AG20443 (cell line): ENCODE measurements at regions not wholly inside any gene's neighbourhood (a gene's known extent, or its start where the extent isn't known, plus 50 kb on each side); places are given as distances from the start of the nearest gene placed in this dataset.
A peak's percentile ranks its signal among the peaks of the same experiment; 100 is the strongest.
"Not testable (repeated sequence)": the region's sequence is repeated elsewhere in the genome, so short reads cannot be mapped to it uniquely, and the experiment has no call there.

Experiments used
- DNase-seq: peaks from one replicate; pipeline ENCODE4 v3.0.0; 2012; ENCODE audit warnings: low spot score, mixed read lengths

GRCh38 chr6:159399751-159400221, 230.6 kb downstream of the FNDC1 start:
- no peak for DNase-seq

GRCh38 chr6:159398633-159399032, 229.4 kb downstream of the FNDC1 start:
- no peak for DNase-seq

GRCh38 chr6:159397753-159398152, 228.6 kb downstream of the FNDC1 start:
- no peak for DNase-seq

- DNase-seq: no peak
Observed at GRCh38 chr6:159395609-159396008, 226.4 kb downstream of the FNDC1 start.

- not testable (repeated sequence) for DNase-seq
Observed at GRCh38 chr6:159392695-159393094, 223.5 kb downstream of the FNDC1 start.

GRCh38 chr6:159390381-159390780, 221.2 kb downstream of the FNDC1 start:
- peak; percentile 48 for DNase-seq

- DNase-seq: no peak
Observed at GRCh38 chr6:159389695-159390094, 220.5 kb downstream of the FNDC1 start.

GRCh38 chr6:159380114-159380513, 210.9 kb downstream of the FNDC1 start:
- DNase-seq: no peak

GRCh38 chr6:159378411-159379328, 209.5 kb downstream of the FNDC1 start:
- peak; percentile 45 for DNase-seq

- DNase-seq: peak; percentile 74
Observed at GRCh38 chr6:159376516-159377158, 207.4 kb downstream of the FNDC1 start.

GRCh38 chr6:159375014-159375413, 205.8 kb downstream of the FNDC1 start:
- DNase-seq: no peak

GRCh38 chr6:159373670-159374069, 204.5 kb downstream of the FNDC1 start:
- no peak for DNase-seq

- no peak for DNase-seq
Observed at GRCh38 chr6:159372333-159372732, 203.1 kb downstream of the FNDC1 start.

- DNase-seq: peak; percentile 76
Observed at GRCh38 chr6:159360306-159360705, 191.1 kb downstream of the FNDC1 start.

- DNase-seq: no peak
Observed at GRCh38 chr6:159359581-159360297, 190.5 kb downstream of the FNDC1 start.

GRCh38 chr6:159358562-159358961, 189.4 kb downstream of the FNDC1 start:
- no peak for DNase-seq

GRCh38 chr6:159357211-159357915, 188.2 kb downstream of the FNDC1 start:
- DNase-seq: peak; percentile 42

- no peak for DNase-seq
Observed at GRCh38 chr6:159353193-159353592, 184.0 kb downstream of the FNDC1 start.

GRCh38 chr6:159351707-159352106, 182.5 kb downstream of the FNDC1 start:
- DNase-seq: no peak

GRCh38 chr6:159349915-159350314, 180.7 kb downstream of the FNDC1 start:
- no peak for DNase-seq

GRCh38 chr6:159343709-159344108, 174.5 kb downstream of the FNDC1 start:
- DNase-seq: no peak

- DNase-seq: no peak
Observed at GRCh38 chr6:159342146-159342545, 172.9 kb downstream of the FNDC1 start.
